ENCODE measurements at regions not wholly inside any gene's neighbourhood (a gene's known extent, or its start where the extent isn't known, plus 50 kb on each side); places are given as distances from the start of the nearest gene placed in this dataset.
"Not testable (repeated sequence)": the region's sequence is repeated elsewhere in the genome, so short reads cannot be mapped to it uniquely, and the experiment has no call there.

DNA sequence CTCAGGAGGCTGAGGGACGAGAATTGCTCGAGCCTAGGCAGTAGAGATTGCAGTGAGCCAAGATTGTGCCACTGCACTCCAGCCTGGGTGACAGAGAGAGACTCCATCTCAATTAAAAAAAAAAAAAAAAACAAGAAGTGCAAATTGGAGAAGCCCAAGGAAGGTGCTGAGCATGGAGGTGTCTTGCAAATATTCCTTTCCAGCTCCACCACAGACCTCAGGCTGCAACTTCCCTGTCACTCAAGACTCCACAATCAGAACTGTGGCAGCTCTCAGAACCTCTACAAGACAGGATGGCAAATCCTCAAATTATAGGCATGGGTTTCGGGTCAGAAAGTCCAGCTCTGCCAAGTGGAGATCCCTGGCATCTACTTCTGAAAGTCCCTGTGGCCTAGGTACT is 104.4 kb upstream of the TIAM1 start:
- H3K4me1 Mint-ChIP-seq (ENCODE audit: low read depth) = peaks cover 44% of the 10 kb centered on the region
- H3K9me3 Mint-ChIP-seq (ENCODE audit: low read depth) = no peaks in the 10 kb centered on the region
- H3K27ac Mint-ChIP-seq = no peak overlapping the region
- no peaks in the 10 kb centered on the region for H3K27me3 Mint-ChIP-seq
- peaks cover under 1% of the 10 kb centered on the region for H3K36me3 Mint-ChIP-seq
- no peak overlapping the region for H3K4me3 Mint-ChIP-seq

DNA sequence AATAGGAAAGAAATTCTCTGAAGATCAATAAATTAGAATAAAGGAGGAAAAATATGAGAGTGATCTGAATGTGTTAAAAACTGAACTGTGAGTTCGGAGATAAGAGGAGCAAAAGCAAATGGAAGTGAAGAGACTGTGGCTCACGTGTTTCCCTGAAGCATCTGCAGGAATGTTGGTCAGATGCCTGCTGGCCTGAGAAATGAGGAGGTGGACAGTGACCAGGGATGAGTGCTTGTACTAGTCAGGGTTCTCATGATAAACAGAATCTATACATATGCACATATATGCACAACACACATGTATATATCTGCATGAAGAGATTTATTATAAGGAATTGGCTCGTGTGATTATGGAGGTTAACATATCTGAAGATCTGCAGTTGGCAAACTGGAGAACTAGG is 103.4 kb upstream of the TIAM1 start:
- Mint-ChIP-seq H3K36me3 (peaks cover 2% of the 10 kb centered on the region), H3K27ac (no peak overlapping the region), H3K27me3 (no peaks in the 10 kb centered on the region), H3K4me3 (no peak overlapping the region), H3K4me1 (ENCODE audit: low read depth) (peaks cover 48% of the 10 kb centered on the region), H3K9me3 (ENCODE audit: low read depth) (no peaks in the 10 kb centered on the region)

GRCh38 chr21:31446226-31446855 is 102.3 kb upstream of the TIAM1 start:
- Mint-ChIP-seq H3K36me3 (peaks cover 2% of the 10 kb centered on the region), H3K4me1 (ENCODE audit: low read depth) (peaks cover 48% of the 10 kb centered on the region), H3K9me3 (ENCODE audit: low read depth) (no peaks in the 10 kb centered on the region), H3K27me3 (no peaks in the 10 kb centered on the region), H3K4me3 (peak overlapping the region; percentile 82), H3K27ac (peak overlapping the region; percentile 11)

GRCh38 chr21:31445137-31445536 is 101.1 kb upstream of the TIAM1 start:
- H3K27me3 Mint-ChIP-seq = no peaks in the 10 kb centered on the region
- no peak overlapping the region for H3K4me3 Mint-ChIP-seq
- peaks cover 48% of the 10 kb centered on the region for H3K4me1 Mint-ChIP-seq (ENCODE audit: low read depth)
- peak overlapping the region; percentile 58 for H3K27ac Mint-ChIP-seq
- peaks cover 3% of the 10 kb centered on the region for H3K9me3 Mint-ChIP-seq (ENCODE audit: low read depth)
- peaks cover 2% of the 10 kb centered on the region for H3K36me3 Mint-ChIP-seq

DNA sequence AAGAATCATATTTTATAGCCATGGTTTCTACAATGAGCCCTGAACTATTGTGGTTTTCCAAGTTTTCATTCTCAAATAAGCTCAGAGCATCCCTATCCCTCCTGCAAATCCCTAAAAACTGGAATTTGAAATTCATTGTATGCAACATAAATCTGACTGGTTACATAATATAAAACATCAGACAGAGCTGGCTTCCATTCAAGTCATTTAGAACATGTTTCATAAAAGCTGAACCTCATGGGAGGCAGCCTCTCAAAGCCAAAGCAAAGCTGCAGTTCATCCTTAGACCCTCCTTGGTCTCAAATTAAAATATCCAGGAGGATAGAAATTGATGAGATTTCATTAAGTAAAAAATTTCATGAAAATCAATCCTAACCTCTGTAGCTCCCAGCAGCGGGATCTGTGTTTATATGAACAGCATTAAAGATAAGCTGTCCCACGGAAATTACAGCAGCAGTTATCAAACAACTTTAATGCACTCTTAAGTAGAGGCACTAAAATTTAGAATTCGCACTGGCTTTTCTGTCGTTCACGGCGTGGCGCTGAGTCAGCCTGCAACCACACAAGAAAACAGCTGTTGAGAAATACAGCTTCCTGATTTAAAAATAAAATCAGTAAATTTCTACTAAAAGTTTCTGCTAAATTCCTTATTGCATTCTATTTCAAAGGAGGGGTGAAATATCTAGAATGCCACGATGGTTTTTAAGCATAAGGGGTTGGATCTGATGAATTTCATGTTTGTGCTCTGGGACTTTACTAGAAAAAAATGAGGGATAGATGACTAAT is 99.9 kb upstream of the TIAM1 start:
- no peaks in the 10 kb centered on the region for H3K27me3 Mint-ChIP-seq
- H3K4me1 Mint-ChIP-seq (ENCODE audit: low read depth) = peaks cover 48% of the 10 kb centered on the region
- H3K4me3 Mint-ChIP-seq = peak overlapping the region; percentile 30
- H3K27ac Mint-ChIP-seq = no peak overlapping the region
- peaks cover 5% of the 10 kb centered on the region for H3K9me3 Mint-ChIP-seq (ENCODE audit: low read depth)
- H3K36me3 Mint-ChIP-seq = peaks cover 2% of the 10 kb centered on the region

- Mint-ChIP-seq H3K27ac (no peak overlapping the region), H3K4me3 (no peak overlapping the region), H3K36me3 (peaks cover 4% of the 10 kb centered on the region), H3K9me3 (ENCODE audit: low read depth) (peaks cover 5% of the 10 kb centered on the region), H3K4me1 (ENCODE audit: low read depth) (peaks cover 40% of the 10 kb centered on the region), H3K27me3 (no peaks in the 10 kb centered on the region)
These were observed 98.3 kb upstream of the TIAM1 start for GRCh38 chr21:31442339-31442738.

DNA sequence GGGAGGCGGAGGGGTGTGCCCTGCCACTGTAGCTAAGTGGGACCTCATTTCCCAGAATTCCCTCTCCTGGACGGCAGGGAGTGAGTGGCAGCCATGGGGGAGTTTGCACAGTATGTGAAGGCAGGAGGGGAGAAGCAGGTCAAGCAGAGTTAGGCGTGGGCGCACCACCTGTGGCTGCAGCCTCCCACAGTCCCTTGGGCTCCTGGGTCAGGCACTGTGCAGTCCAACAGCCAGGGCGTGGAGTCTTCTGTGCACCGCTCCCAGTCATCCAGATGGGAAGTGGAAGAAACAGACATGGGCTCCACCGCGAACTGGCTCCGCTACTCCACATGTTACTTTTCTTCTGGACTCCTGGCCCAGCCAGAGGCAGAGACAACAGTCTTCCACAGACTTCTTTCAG is 85.4 kb upstream of the TIAM1 start:
- H3K9me3 Mint-ChIP-seq (ENCODE audit: low read depth) = peaks cover 5% of the 10 kb centered on the region
- no peak overlapping the region for H3K4me3 Mint-ChIP-seq
- H3K36me3 Mint-ChIP-seq = peaks cover 4% of the 10 kb centered on the region
- H3K27ac Mint-ChIP-seq = no peak overlapping the region
- no peaks in the 10 kb centered on the region for H3K27me3 Mint-ChIP-seq
- H3K4me1 Mint-ChIP-seq (ENCODE audit: low read depth) = peaks cover 16% of the 10 kb centered on the region

- Mint-ChIP-seq H3K27ac (peak overlapping the region; percentile 51), H3K4me3 (no peak overlapping the region), H3K4me1 (ENCODE audit: low read depth) (peaks cover 13% of the 10 kb centered on the region), H3K36me3 (no peaks in the 10 kb centered on the region), H3K9me3 (ENCODE audit: low read depth) (no peaks in the 10 kb centered on the region), H3K27me3 (no peaks in the 10 kb centered on the region)
These were observed 82.3 kb upstream of the TIAM1 start for GRCh38 chr21:31426235-31426797.

GRCh38 chr21:31425138-31425537 is 81.1 kb upstream of the TIAM1 start:
- H3K27me3 Mint-ChIP-seq = no peaks in the 10 kb centered on the region
- H3K4me1 Mint-ChIP-seq (ENCODE audit: low read depth) = peaks cover 13% of the 10 kb centered on the region
- H3K36me3 Mint-ChIP-seq = no peaks in the 10 kb centered on the region
- H3K4me3 Mint-ChIP-seq = no peak overlapping the region
- H3K9me3 Mint-ChIP-seq (ENCODE audit: low read depth) = no peaks in the 10 kb centered on the region
- no peak overlapping the region for H3K27ac Mint-ChIP-seq

DNA sequence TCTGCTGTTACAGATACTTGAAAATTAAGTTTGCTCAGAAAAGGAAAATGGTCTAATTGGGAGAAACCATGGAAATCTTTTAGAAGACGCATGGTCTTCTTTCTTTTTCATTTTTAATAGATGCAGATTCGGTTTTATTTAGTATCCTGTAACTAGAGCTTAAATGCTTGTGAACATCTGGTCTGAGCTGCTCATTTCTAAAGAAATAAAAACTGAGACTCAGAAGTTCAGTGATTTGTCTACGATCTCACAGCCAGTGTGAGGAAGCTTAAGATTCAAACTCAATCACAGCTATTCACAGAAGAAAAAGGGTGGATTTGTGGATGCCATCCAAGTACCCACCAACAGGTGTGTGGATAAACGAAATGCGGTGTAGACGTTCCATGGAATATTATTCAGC is 80.0 kb upstream of the TIAM1 start:
- no peaks in the 10 kb centered on the region for H3K9me3 Mint-ChIP-seq (ENCODE audit: low read depth)
- no peak overlapping the region for H3K4me3 Mint-ChIP-seq

DNA sequence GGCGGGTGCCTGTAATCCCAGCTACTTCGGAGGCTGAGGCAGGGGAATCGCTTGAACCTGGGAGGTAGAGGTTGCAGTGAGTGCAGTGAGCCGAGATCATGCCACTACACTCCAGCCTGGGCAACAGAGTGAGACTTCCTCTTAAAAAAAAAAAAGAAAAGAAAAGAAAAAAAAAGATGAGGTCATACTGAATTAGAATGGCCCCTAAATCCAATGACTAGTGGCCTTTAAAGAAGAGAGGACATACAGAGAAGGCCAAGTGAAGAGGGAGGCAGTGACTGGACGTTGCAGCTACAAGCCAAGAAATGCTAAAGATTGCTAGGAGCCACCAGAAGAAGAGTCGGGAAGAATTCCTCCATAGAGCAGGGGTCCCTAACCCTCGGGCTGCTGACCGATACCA is 76.9 kb upstream of the TIAM1 start:
- Mint-ChIP-seq H3K27ac (no peak overlapping the region), H3K36me3 (peaks cover 14% of the 10 kb centered on the region), H3K9me3 (ENCODE audit: low read depth) (no peaks in the 10 kb centered on the region), H3K4me3 (no peak overlapping the region), H3K27me3 (no peaks in the 10 kb centered on the region), H3K4me1 (ENCODE audit: low read depth) (peaks cover 17% of the 10 kb centered on the region)

More for the DNA sequence above, 80.0 kb upstream of the TIAM1 start:
- Mint-ChIP-seq H3K27me3 (no peaks in the 10 kb centered on the region), H3K36me3 (peaks cover 1% of the 10 kb centered on the region), H3K27ac (no peak overlapping the region), H3K4me1 (ENCODE audit: low read depth) (peaks cover 13% of the 10 kb centered on the region)

DNA sequence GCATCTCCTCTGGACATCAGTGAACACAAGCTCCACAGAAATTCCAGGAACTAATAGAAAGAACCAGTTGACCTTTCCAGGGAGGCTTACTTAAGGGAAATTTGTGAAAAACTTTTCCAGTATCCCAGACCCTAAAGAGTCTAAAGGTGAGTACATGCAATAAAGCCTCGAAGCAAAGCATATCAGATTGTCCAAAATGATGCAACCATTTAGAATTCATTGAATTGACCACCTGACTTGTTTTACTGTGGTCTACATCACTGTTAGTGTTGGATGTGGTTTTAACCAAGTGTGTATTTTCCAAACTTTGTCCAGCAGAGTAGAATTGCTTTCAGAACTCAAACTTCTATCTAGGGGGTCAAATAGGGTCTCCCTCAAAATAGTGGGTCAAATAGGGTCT is 76.3 kb upstream of the TIAM1 start:
- Mint-ChIP-seq H3K9me3 (ENCODE audit: low read depth) (no peaks in the 10 kb centered on the region), H3K4me3 (no peak overlapping the region), H3K36me3 (peaks cover 14% of the 10 kb centered on the region), H3K27ac (no peak overlapping the region), H3K4me1 (ENCODE audit: low read depth) (peaks cover 12% of the 10 kb centered on the region), H3K27me3 (no peaks in the 10 kb centered on the region)

DNA sequence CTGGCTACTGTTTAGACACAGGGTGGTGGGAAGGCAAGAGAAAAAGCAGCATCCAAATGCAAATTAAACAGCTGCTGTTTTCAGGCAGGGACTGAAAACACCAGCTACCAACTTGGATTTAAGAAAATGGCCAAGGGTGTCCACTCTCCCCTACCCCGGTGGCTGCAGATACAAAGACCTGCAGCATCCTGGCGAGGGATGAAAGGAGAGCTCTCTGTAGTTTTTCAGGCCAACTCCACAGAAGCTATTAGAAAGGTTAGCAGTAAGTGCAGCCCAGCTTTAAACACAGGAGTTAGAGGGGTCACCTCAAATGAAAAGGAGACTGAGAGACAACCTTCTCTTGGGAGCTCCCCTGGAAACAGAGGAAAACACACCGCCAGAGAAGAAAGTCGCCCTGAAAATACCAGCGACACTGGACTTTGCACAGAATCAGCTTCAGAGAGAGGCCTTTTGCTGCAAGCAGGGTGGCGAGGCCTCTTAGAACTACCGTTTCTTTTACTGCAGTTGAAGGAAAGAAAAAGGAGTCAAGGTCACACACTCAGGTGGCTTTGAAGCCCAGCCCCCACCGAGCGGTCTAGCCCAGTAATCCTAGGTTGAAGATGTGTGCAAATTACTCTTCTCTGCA is 74.4 kb upstream of the TIAM1 start:
- H3K4me3 Mint-ChIP-seq = no peak overlapping the region
- H3K36me3 Mint-ChIP-seq = peaks cover 14% of the 10 kb centered on the region
- H3K27me3 Mint-ChIP-seq = no peaks in the 10 kb centered on the region
- peaks cover 12% of the 10 kb centered on the region for H3K4me1 Mint-ChIP-seq (ENCODE audit: low read depth)
- H3K27ac Mint-ChIP-seq = no peak overlapping the region
- H3K9me3 Mint-ChIP-seq (ENCODE audit: low read depth) = no peaks in the 10 kb centered on the region

DNA sequence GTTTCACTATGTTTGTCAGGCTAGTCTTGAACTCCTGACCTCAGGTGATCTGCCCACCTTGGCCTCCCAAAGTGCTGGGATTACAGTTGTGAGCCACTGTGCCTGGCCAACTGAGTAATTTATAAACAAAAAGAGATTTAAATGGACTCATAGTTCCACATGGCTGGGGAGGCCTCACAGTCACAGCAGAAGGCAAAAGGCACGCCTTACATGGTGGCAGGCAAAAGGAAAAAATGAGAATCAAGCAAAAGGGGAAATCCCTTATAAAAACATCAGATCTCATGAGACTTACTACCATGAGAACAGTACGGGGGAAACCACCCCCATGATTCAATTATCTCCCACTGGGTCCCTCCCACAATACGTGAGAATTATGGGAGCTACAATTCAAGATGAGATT is 73.2 kb upstream of the TIAM1 start:
- peak overlapping the region; percentile 55 for H3K27ac Mint-ChIP-seq
- not testable (repeated sequence) for H3K27me3 Mint-ChIP-seq; H3K9me3 Mint-ChIP-seq (ENCODE audit: low read depth); H3K4me3 Mint-ChIP-seq
- peaks cover 12% of the 10 kb centered on the region for H3K4me1 Mint-ChIP-seq (ENCODE audit: low read depth)
- H3K36me3 Mint-ChIP-seq = peaks cover 14% of the 10 kb centered on the region

- no peak overlapping the region for H3K27ac Mint-ChIP-seq
- no peaks in the 10 kb centered on the region for H3K9me3 Mint-ChIP-seq (ENCODE audit: low read depth)
- H3K4me1 Mint-ChIP-seq (ENCODE audit: low read depth) = peaks cover 14% of the 10 kb centered on the region
- no peak overlapping the region for H3K4me3 Mint-ChIP-seq
- no peaks in the 10 kb centered on the region for H3K27me3 Mint-ChIP-seq
- peaks cover 14% of the 10 kb centered on the region for H3K36me3 Mint-ChIP-seq
These were observed 72.4 kb upstream of the TIAM1 start for GRCh38 chr21:31416465-31416864.

Data from activated naive CD8-positive, alpha-beta T cell (primary cell).